Hematopoietic multipotent progenitor cell treated with erythropoietin and hydrocortisone succinate and interleukin-3 and kit ligand, for 8 days (in vitro differentiated cells): ENCODE measurements at regions not wholly inside any gene's neighbourhood (a gene's known extent, or its start where the extent isn't known, plus 50 kb on each side); places are given as distances from the start of the nearest gene placed in this dataset.
"Not testable (repeated sequence)": the region's sequence is repeated elsewhere in the genome, so short reads cannot be mapped to it uniquely, and the experiment has no call there.

Source experiments
- DNase-seq: peaks from one replicate; pipeline ENCODE4 v3.0.0-alpha.2; 2015

- not testable (repeated sequence) for DNase-seq
Observed at GRCh38 chr7:35853194-35853593, 52.3 kb downstream of the SEPTIN7 start.

DNA sequence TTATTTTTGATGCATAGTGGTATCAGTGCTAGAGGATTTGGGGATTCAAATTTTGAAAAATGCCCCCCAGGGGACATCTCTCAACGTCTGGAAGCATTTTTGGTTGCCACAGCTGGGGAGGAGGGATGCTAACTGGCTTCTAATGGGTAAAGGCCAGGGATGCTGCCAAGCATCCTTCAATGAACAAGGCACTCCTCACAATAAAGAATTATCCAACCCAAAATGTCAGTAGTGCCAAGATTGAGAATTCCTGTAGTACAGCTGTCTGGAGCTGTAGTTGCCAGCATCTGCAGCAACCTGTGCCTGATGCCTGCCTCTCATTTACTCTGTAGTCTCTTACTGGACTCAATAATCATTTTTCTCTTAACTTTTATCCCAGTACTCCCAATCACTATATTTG lies 53.5 kb downstream of the SEPTIN7 start:
- no peak for DNase-seq

GRCh38 chr7:35856175-35856574 lies 55.3 kb downstream of the SEPTIN7 start:
- DNase-seq: no peak

DNA sequence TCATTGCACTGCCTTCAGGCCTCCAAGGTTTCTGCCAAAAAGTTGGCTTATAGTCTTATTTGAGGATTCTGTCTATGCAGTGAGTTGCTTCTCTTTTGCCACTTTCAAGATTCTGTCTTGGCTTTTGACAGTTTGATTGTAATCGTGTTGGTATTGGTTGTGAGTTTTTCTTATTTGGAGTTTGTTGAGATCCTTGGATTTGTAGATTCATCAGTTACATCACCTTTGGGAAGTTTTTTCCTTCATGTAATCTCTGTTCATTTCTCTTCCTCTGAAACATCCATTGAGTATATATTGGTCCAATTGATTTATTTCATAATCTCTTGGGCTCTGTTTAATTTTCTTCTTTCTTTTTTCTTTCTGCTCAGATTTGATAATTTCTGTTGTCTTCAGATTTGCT lies 59.8 kb downstream of the SEPTIN7 start:
- DNase-seq: no peak

- DNase-seq: no peak
Observed at GRCh38 chr7:35865287-35865686, 64.4 kb downstream of the SEPTIN7 start.

DNA sequence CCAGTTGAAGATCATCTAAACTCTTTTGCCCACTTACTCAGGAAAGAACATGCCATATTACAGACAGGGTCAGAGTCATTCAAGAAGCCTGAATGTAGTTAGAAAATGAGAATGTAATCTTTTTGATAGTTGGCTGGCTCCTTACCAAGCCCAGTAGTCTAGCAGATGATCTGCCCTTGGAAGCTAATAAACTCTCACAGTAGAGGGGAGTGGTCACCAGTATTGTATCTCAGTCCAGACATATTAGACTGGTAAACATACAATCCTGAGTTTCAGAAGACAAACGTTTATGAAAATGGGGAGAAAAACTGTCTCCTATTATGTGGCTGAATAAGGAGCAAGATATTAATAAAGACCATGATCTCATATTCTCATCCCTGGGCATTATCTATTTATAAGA lies 65.3 kb downstream of the SEPTIN7 start:
- DNase-seq: no peak

DNA sequence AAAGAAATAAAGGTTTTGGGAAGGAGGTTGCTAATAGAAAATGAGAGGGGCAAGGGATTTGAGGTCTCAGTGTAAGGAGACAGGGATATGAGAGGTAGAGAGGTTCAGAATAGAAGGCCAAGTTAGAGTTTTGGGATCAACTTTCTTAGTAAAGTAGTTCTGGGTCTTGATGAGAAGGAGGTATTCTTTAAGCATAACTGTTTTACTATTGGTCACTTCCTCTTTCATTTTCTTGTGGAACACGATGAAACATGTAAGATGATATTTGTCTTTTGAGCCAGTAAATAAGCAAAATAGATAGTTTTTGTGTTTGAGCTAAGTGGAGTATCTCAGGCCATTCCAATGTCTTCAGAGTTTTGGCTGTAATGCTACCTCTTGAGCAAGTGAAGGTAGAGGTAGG lies 68.3 kb downstream of the SEPTIN7 start:
- not testable (repeated sequence) for DNase-seq

DNA sequence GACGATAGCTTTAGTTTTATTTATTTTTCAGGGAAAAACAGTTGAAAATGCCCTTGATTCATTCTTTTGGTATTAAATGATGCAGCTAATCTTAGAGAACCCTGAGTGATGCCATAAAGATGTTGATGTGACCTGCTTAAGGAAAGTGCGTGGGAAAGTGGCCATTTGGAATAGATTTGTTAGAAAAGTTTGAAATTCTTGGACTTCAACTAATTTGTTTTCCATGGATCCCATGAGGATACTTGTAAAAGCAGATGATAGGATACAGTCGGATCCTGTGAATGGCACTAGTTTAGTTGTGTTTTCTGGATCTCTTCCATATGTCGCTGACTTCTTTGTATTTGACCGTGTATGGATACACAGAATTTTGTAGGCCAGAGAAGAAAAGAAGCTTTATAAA lies 69.0 kb downstream of the SEPTIN7 start:
- DNase-seq: no peak

GRCh38 chr7:35871856-35872255 lies 71.0 kb downstream of the SEPTIN7 start:
- peak; percentile 55 for DNase-seq

GRCh38 chr7:35874886-35875285 lies 74.0 kb downstream of the SEPTIN7 start:
- no peak for DNase-seq

- no peak for DNase-seq
Observed at GRCh38 chr7:35875292-35875691, 74.4 kb downstream of the SEPTIN7 start.

DNA sequence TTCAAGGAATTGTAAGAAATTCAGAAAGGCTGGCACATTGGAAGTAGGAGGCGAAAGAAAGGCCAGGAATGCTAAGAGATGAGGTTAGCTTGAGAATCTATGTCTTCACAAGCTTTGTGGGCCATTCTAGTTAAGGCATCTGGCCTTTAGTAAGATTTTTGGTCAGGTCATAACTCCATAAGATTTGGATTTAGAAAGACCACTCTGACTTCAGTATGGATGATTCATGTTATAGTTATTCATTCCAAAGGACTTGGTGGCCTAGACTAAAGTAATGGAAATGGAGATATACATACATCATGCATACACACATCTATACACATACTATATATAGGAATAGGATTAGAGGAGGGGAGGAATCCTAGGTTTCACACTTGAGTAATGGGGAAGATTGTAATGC lies 77.5 kb downstream of the SEPTIN7 start:
- no peak for DNase-seq

- DNase-seq: not testable (repeated sequence)
Observed at GRCh38 chr7:35887430-35887829, 86.6 kb downstream of the SEPTIN7 start.

DNA sequence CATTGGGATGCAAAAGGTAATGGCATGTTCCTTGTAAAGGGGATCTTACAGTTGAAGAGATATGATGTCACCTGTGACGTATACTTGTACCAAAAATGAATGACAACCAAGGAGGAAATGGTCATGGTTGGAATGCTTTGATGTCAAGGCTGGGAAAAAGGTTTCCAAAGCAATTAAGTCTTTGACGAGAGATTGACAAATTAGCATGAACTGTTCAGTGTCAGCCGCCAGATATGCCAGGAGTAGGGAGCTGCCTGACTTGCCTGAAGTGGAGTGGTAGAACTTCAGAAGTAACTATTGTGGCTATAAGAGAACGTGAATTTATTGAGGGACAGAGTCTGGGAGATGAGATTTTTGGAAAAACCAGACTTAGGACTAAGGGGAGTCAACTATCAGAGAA lies 88.1 kb downstream of the SEPTIN7 start:
- no peak for DNase-seq

- no peak for DNase-seq
Observed at GRCh38 chr7:35889870-35890269, 89.0 kb downstream of the SEPTIN7 start.

GRCh38 chr7:35891004-35891830 lies 90.4 kb downstream of the SEPTIN7 start:
- no peak for DNase-seq

GRCh38 chr7:35893649-35894048 lies 92.8 kb downstream of the SEPTIN7 start:
- no peak for DNase-seq

DNA sequence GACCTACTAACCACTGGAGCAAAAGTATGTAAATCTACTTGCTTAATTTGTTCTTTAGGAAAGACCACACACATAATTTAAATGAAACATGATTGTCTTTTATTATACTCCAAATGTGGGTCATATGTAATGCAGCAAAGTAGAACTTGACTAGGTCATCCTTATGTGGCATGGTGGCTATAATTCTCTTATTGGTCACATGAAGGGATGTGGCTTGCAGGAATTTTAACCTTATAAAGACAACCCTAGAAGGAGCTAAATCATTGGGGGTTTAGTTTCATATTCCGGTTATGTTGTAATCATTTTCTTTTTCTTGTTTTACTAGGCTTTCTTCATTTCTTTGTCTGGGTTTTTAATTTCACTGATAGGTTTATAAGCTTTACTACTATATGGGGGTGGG lies 93.9 kb downstream of the SEPTIN7 start:
- DNase-seq: no peak

- no peak for DNase-seq
Observed at GRCh38 chr7:35900651-35901050, 99.8 kb downstream of the SEPTIN7 start.

GRCh38 chr7:35905555-35905954 lies 104.7 kb downstream of the SEPTIN7 start:
- DNase-seq: no peak

GRCh38 chr7:35906191-35906908 lies 105.5 kb downstream of the SEPTIN7 start:
- DNase-seq: peak; percentile 86

GRCh38 chr7:35908331-35909216 lies 107.7 kb downstream of the SEPTIN7 start:
- no peak for DNase-seq

DNA sequence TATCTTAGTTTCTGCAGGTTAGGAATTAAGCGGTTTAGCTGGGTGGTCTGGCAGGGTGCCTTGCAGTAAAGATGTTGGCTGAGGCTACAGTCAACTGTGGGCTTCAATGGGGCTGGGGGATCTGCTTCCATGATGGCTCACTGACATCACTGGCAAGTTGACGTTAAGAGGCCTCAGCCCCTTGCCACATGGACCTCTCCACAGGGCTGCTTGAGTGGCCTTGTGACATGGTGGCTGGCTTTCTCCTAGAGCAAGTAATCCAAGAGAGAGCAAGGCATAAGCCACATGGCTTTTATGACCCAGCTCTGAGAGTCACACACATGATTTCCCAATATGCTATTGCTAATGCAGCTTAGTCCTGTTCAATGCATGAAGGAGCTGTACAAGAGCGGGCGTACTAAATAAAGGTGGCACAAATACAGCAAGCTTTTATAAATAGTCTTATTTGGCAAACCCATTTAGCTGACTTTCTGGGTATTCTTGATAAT lies 109.1 kb downstream of the SEPTIN7 start:
- DNase-seq: no peak
